ENCODE measurements at regions not wholly inside any gene's neighbourhood (a gene's known extent, or its start where the extent isn't known, plus 50 kb on each side); places are given as distances from the start of the nearest gene placed in this dataset.

- DNase-seq (ENCODE audit: low read depth): no peak
Measured at GRCh38 chr1:56442290-56442877, 137.0 kb downstream of the PLPP3 start.

GRCh38 chr1:56441601-56442000, 137.8 kb downstream of the PLPP3 start:
- DNase-seq (ENCODE audit: low read depth): no peak

GRCh38 chr1:56439610-56440264, 139.6 kb downstream of the PLPP3 start:
- no peak for DNase-seq (ENCODE audit: low read depth)

DNA sequence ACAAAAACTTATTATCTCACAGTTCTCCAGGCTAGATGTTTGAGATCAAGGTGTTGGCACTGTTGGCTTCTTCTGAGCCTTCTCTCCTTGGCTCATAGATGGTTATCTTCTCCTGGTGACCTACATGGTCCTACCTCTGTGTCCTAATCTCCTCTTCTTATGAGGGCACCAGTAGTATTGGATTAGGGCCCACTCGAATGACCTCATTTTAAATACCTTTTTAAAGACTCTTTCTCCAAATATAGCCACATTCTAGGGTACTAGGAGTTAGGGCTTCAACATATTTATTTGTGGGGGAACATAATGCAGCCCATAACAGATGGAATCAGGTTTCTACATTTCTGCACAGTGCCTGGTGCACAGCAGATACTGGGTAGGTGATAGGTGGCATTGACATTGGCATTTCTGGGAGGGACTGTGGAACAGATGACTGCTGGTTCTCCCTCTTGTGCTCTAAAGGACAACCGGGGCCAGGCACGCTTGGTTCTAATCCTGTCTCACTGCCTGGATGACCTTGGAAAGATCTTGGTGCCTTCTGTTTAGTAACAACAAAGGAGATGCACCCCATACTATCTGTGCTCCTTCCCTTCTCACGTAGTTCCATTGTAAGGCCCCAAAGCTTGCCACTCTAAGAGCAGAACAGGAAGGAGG, 140.3 kb downstream of the PLPP3 start:
- no peak for DNase-seq (ENCODE audit: low read depth)

DNA sequence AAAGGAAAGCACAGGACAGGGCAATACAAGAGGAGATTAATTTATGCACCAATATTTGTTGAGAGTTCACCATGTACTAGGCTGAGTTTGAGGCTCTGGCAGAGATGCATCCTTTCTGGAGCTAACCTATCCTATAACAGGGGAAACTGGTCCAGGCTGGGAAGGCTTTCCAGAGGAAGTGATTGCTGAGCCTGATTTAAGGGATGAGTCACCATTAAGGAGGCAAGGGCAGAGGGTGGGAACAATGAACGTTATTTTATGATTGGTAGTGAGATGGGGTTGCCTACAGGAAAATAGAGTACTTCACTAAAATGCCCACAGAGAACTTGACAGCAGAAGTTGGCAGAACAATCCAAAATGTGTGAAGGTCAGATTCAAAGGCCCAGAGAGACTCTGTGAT, 141.4 kb downstream of the PLPP3 start:
- DNase-seq (ENCODE audit: low read depth): no peak

DNA sequence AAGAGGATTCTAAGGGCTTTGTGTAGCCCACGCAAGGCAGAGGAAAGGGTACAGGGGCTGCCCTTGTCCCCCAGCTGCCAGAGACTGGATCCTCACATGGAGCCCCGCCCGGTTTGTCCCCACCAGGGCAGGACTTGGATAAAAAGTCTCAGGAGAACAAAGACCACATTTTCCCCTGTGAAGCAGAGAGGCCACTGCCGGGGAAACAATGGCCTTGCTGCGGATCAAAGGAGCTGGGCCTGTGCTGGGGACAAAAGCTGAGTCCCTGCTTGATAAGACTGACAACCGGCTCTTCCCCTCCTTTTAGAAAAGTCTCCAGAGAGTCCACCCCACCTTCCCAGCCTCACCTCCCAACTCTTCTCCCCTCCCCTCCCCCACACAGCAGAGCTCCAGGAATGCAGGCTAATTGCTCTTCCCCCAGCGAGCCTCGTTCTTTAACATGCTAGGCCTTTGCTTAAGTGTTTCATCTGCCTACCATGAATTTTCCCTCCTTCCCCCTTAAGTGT, 142.4 kb downstream of the PLPP3 start:
- DNase-seq (ENCODE audit: low read depth): no peak

- no peak for DNase-seq (ENCODE audit: low read depth)
Measured at GRCh38 chr1:56436296-56436695, 143.1 kb downstream of the PLPP3 start.

DNA sequence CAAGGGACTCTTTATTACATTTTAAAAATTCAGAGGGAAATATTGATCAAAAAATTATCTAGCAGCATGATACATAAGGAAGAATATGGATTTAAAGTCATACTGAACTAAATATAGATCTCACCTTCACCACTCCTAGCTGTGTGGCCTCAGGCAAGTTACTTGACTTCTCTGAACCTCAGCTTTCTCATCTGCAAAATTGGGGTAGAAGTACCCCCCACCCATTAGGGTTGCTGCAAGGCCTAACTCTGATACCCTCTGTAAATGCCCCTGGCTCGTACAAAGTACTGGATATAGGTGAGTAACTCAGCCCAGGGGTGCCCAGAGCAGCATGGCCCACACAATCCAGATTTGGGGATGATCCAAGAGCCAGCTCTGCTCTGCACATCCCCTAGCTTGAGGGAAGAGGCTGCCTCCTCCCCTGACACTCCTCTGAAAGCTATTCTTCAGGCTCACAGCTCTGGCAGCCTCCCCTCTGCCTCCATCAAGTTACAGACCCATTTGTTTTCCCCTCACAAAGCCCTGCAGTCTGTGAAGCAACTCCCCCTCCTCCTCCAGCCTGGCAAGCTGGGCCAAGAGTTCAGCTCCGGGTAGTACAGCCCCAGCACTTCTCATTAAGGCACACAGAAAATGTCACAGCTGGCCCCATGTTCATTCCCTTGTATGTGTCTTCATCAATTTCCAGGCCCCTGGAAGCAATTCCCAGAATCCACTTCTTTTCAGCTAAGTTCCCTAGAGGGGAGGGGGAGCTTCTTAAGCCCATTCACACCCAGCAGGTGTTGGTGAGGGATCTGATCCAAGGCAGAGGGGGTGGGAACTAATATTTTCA, 143.7 kb downstream of the PLPP3 start:
- no peak for DNase-seq (ENCODE audit: low read depth)

GRCh38 chr1:56434740-56435139, 144.6 kb downstream of the PLPP3 start:
- no peak for DNase-seq (ENCODE audit: low read depth)

GRCh38 chr1:56434025-56434424, 145.3 kb downstream of the PLPP3 start:
- no peak for DNase-seq (ENCODE audit: low read depth)

DNA sequence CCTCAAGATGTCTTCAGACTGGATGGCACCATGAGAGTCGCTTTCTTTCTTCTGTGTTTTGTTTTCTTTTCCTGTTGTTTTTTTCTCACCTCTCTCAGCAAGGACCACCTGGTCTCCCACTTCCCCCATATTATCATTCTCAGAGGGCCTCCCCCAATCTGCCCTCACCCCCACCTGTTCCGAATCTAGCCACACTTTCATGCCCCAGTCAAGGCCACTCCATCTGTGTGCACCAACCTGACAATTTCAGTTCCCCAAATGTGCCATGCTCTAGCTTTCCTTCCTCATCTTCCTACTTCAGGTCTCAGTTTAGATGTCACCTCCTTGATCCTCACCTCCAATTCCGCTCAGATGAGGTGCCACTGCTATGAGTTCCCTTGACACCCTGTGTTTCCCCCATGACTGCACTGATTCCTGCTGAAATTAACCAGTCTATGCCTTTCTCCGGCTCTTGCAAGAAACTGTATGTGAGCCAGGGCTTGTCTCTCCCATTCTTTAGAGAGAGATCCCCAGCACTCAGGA, 146.2 kb downstream of the PLPP3 start:
- no peak for DNase-seq (ENCODE audit: low read depth)

- no peak for DNase-seq (ENCODE audit: low read depth)
Measured at GRCh38 chr1:56432166-56432971, 147.0 kb downstream of the PLPP3 start.

DNA sequence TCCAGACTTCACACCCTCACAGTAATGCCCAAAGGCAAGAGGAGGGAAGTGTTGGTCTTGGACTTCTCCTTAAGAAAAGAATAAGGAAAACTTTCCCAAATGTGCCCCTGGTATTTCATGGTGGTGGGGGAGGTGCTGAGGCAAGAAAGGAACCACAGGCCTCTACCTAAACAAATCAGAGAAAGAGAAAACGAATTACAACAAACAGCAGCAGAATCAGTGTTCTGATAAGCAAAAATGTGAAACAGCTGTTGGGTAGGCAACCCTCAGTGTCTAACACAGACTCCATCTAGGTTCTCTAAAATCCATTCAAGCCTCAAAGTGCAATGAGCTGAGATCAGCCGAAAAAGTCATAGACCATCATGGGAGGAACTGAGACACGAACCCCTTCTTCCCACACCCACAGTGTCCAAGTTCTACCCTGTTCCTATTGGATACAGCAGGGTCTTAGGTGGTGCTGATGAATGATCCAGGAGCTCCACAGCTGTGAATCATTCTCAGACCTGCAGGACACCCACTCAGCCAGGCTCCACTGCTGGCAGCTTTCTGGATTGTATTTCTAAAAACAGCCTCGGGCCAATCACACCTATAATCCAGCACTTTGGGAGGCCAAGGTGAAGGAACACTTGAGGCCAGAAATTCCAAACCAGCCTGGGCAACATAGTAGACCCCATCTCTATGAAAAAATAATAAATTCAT, 149.1 kb downstream of the PLPP3 start:
- DNase-seq (ENCODE audit: low read depth): no peak

DNA sequence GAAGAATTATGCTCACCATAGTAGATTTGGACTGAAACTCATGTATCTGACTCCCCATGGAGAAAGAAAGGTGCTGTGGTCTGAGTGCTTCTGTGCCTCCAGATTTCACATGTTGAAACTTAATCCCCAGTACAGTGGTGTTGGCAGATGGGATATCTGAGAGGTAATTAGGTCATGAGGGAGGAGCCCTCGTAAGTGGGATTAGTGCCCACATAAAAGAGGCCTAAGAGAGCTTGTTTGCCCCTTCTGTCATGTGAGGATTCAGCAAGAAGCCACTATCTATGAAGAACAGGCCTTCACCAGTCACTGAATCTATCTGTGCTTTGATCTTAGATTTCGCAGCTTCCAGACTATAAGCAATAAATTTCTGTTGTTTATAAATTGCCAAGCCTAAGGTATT, 150.1 kb downstream of the PLPP3 start:
- no peak for DNase-seq (ENCODE audit: low read depth)

- DNase-seq (ENCODE audit: low read depth): no peak
Measured at GRCh38 chr1:56426587-56427381, 152.6 kb downstream of the PLPP3 start.

- DNase-seq (ENCODE audit: low read depth): no peak
Measured at GRCh38 chr1:56425494-56426037, 153.8 kb downstream of the PLPP3 start.

- DNase-seq (ENCODE audit: low read depth): no peak
Measured at GRCh38 chr1:56424744-56425493, 154.4 kb downstream of the PLPP3 start.

- DNase-seq (ENCODE audit: low read depth): no peak
Measured at GRCh38 chr1:56423716-56424115, 155.6 kb downstream of the PLPP3 start.

DNA sequence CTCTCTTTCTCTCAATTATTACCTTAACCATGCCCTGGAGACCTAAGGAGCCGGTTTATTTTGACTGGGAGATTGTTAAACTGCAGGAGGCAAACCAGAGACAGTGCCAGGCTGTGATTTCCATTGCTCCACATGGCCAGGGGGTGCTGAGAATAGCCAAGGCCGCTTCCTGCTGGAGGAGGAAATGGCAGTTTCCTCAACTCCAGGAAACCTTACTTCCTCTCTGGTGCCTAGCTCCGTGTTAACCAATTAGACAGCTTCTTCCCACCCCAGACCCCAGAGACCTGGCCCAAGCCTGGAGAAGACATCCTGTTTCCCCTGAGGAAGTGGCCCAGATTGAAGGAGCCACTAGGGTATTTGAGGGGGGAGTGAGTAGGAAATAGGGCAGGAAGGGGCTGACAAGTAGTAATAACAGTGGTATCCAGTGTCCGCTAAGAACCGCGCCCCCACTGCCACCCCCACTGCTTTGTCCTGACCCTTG, 161.2 kb downstream of the PLPP3 start:
- DNase-seq (ENCODE audit: low read depth): no peak
